ENCODE measurements at regions not wholly inside any gene's neighbourhood (a gene's known extent, or its start where the extent isn't known, plus 50 kb on each side); places are given as distances from the start of the nearest gene placed in this dataset.

DNA sequence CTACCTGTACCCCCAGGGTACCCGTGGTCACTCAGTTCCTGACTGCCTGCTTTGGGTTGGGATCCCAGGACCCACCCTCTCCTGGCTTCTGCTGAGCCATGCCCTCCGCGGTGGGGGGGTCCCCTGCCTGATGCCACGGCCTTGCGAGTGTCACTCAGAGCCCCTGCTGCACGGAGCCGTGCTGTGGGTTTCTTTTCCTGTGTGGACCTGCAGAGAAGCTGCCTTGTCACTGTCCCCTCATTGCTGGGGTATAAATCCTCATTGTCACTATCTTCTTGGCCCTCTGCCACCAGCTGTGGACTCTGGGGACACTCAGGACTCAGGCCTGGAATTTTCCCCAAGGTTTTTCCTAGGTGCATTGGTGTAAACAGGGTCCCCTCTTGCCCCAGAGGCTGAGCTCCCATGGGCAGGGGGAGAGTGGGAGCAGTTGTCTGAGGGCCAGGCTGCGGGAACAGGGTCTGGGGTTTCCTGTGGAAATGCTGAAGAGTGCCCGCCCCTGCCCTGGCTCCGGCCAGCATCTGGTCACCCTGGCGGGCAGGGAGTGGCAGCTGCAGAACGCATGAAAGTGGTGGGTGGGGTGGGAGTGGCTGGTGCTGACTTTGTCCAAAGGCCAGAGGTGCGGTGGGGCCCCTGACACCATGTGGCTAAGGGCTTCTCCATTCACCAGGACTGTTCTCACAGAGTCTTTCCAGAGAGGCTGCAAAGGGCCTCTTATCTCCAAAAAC is 191.7 kb downstream of the GOLGA6L6 start:
- peaks cover 0 to 10% (median 3%) of the 10 kb centered on the region in 4 donors for H3K9me3 ChIP-seq (ENCODE audit: control insufficient read depth in 4 of 4, low read length in 3 of 4)
- H3K4me1 ChIP-seq (ENCODE audit: control insufficient read depth in 4 of 4, insufficient read depth in 4 of 4, low read length in 3 of 4) = no peaks in the 10 kb centered on the region
- 71% methylated on average over 13 of the region's 13 CpGs for WGBS
- H3K27ac ChIP-seq (ENCODE audit: low read depth in 1 of 2, low read length in 2 of 2) = no peak overlapping the region
- TF ChIP-seq SP1 (IDR thresholded peaks at IDR 0.05) (no peak), TAF1 (conservative IDR thresholded peaks at IDR 0.05) (no peak), RXRA (IDR thresholded peaks at IDR 0.05) (no peak), NR2F2 (IDR thresholded peaks at IDR 0.05) (no peak), HNF4A (conservative IDR thresholded peaks at IDR 0.05) (no peak)
- TF ChIP-seq, protein P1, sequence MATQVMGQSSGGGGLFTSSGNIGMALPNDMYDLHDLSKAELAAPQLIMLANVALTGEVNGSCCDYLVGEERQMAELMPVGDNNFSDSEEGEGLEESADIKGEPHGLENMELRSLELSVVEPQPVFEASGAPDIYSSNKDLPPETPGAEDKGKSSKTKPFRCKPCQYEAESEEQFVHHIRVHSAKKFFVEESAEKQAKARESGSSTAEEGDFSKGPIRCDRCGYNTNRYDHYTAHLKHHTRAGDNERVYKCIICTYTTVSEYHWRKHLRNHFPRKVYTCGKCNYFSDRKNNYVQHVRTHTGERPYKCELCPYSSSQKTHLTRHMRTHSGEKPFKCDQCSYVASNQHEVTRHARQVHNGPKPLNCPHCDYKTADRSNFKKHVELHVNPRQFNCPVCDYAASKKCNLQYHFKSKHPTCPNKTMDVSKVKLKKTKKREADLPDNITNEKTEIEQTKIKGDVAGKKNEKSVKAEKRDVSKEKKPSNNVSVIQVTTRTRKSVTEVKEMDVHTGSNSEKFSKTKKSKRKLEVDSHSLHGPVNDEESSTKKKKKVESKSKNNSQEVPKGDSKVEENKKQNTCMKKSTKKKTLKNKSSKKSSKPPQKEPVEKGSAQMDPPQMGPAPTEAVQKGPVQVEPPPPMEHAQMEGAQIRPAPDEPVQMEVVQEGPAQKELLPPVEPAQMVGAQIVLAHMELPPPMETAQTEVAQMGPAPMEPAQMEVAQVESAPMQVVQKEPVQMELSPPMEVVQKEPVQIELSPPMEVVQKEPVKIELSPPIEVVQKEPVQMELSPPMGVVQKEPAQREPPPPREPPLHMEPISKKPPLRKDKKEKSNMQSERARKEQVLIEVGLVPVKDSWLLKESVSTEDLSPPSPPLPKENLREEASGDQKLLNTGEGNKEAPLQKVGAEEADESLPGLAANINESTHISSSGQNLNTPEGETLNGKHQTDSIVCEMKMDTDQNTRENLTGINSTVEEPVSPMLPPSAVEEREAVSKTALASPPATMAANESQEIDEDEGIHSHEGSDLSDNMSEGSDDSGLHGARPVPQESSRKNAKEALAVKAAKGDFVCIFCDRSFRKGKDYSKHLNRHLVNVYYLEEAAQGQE (IDR thresholded peaks at IDR 0.05) = no peak
- TF ChIP-seq, protein P2, sequence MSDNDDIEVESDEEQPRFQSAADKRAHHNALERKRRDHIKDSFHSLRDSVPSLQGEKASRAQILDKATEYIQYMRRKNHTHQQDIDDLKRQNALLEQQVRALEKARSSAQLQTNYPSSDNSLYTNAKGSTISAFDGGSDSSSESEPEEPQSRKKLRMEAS (IDR thresholded peaks at IDR 0.05) = no peak
- H3K36me3 ChIP-seq (ENCODE audit: control insufficient read depth in 4 of 4, insufficient read depth in 3 of 4, low read depth in 1 of 4, low read length in 3 of 4) = no peaks in the 10 kb centered on the region
- no peak for DNase-seq (ENCODE audit: low spot score)
- peaks cover 0 to 7% (median 1%) of the 10 kb centered on the region in 4 donors for H3K27me3 ChIP-seq (ENCODE audit: control insufficient read depth in 4 of 4, insufficient read depth in 4 of 4, low read length in 3 of 4)
- H3K4me3 ChIP-seq (ENCODE audit: low read depth in 1 of 3, low read length in 3 of 3) = no peak overlapping the region
- no peak overlapping the region for H3K9ac ChIP-seq (ENCODE audit: low read depth in 1 of 2, low read length in 2 of 2)

DNA sequence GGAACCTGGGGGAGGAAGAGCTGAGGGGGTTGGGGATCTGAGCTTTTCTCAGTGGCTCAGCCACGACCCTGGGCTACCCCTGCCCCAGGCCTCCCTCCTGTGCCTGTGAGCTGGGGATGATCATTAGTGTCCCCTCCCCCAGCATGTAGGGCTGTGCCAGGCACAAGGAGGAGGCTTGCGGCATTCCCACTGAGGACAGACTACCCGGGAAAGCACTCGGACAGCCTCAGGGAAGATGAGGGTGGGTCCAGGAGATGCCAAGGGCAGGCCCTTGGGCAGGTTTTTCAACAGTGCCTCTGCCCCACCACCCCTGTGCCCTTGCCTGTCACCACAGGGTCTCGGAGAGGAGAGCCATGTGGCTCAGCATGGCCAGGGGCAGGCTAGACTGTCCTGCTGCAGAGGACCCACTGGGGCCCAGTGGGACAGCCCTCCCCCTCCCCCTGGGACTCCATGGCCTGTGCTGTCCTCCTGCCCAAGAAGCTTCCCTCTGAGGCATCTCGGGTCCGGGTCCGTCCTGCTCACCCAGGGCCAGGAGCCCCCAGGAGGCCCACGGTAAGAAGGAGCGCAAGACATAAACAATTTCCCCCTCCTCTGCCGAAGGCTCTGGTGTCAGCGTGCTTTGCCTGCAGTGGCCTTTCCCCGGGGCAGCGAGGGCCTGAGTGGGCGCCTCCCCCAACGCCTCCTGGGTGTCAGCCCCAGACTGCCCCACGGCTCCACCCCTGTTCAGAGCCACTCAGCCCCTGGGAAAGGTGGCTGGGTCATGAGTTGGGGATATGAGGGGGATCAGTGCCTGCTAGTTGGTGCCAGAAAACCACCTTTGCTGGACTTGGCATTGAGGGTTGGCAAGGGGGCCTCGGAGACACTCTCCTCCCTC is 192.5 kb downstream of the GOLGA6L6 start:
- Histone ChIP-seq H3K4me1 (ENCODE audit: control insufficient read depth in 4 of 4, insufficient read depth in 4 of 4, low read length in 3 of 4) (no peaks in the 10 kb centered on the region), H3K27ac (ENCODE audit: low read depth in 1 of 2, low read length in 2 of 2) (no peak overlapping the region), H3K36me3 (ENCODE audit: control insufficient read depth in 4 of 4, insufficient read depth in 3 of 4, low read depth in 1 of 4, low read length in 3 of 4) (no peaks in the 10 kb centered on the region), H3K9ac (ENCODE audit: low read depth in 1 of 2, low read length in 2 of 2) (no peak overlapping the region), H3K9me3 (ENCODE audit: control insufficient read depth in 4 of 4, low read length in 3 of 4) (peaks cover 0 to 10% (median 3%) of the 10 kb centered on the region in 4 donors), H3K27me3 (ENCODE audit: control insufficient read depth in 4 of 4, insufficient read depth in 4 of 4, low read length in 3 of 4) (peaks cover 0 to 7% (median 1%) of the 10 kb centered on the region in 4 donors), H3K4me3 (ENCODE audit: low read depth in 1 of 3, low read length in 3 of 3) (no peak overlapping the region)
- DNase-seq (ENCODE audit: low spot score) = no peak
- 81% methylated on average over 18 of the region's 18 CpGs for WGBS
- TF ChIP-seq JUND (IDR thresholded peaks at IDR 0.05) (no peak), NR2F2 (IDR thresholded peaks at IDR 0.05) (no peak), SP1 (IDR thresholded peaks at IDR 0.05) (no peak), TAF1 (conservative IDR thresholded peaks at IDR 0.05) (no peak), EGR1 (IDR thresholded peaks at IDR 0.05; ENCODE audit: low read depth in 2 of 2) (no peak), HNF4A (conservative IDR thresholded peaks at IDR 0.05) (no peak), YY1 (IDR thresholded peaks at IDR 0.05) (no peak), FOXA1 (IDR thresholded peaks at IDR 0.05) (no peak), RXRA (IDR thresholded peaks at IDR 0.05) (no peak), RAD21 (IDR thresholded peaks at IDR 0.05) (no peak), FOXA2 (IDR thresholded peaks at IDR 0.05) (no peak), GABPA (IDR thresholded peaks at IDR 0.05 in 1 of 2, conservative IDR thresholded peaks at IDR 0.05 in 1 of 2) (no peak)
- TF ChIP-seq, protein P1 (IDR thresholded peaks at IDR 0.05) = no peak
- TF ChIP-seq, protein P3, sequence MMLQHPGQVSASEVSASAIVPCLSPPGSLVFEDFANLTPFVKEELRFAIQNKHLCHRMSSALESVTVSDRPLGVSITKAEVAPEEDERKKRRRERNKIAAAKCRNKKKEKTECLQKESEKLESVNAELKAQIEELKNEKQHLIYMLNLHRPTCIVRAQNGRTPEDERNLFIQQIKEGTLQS (IDR thresholded peaks at IDR 0.05) = no peak
- TF ChIP-seq, protein P2 (IDR thresholded peaks at IDR 0.05) = no peak
- TF ChIP-seq, protein P4, sequence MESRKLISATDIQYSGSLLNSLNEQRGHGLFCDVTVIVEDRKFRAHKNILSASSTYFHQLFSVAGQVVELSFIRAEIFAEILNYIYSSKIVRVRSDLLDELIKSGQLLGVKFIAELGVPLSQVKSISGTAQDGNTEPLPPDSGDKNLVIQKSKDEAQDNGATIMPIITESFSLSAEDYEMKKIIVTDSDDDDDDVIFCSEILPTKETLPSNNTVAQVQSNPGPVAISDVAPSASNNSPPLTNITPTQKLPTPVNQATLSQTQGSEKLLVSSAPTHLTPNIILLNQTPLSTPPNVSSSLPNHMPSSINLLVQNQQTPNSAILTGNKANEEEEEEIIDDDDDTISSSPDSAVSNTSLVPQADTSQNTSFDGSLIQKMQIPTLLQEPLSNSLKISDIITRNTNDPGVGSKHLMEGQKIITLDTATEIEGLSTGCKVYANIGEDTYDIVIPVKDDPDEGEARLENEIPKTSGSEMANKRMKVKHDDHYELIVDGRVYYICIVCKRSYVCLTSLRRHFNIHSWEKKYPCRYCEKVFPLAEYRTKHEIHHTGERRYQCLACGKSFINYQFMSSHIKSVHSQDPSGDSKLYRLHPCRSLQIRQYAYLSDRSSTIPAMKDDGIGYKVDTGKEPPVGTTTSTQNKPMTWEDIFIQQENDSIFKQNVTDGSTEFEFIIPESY (IDR thresholded peaks at IDR 0.05) = no peak
- TF ChIP-seq, protein P5, sequence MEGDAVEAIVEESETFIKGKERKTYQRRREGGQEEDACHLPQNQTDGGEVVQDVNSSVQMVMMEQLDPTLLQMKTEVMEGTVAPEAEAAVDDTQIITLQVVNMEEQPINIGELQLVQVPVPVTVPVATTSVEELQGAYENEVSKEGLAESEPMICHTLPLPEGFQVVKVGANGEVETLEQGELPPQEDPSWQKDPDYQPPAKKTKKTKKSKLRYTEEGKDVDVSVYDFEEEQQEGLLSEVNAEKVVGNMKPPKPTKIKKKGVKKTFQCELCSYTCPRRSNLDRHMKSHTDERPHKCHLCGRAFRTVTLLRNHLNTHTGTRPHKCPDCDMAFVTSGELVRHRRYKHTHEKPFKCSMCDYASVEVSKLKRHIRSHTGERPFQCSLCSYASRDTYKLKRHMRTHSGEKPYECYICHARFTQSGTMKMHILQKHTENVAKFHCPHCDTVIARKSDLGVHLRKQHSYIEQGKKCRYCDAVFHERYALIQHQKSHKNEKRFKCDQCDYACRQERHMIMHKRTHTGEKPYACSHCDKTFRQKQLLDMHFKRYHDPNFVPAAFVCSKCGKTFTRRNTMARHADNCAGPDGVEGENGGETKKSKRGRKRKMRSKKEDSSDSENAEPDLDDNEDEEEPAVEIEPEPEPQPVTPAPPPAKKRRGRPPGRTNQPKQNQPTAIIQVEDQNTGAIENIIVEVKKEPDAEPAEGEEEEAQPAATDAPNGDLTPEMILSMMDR (IDR thresholded peaks at IDR 0.05; ENCODE audit: low read depth, low read length, missing input control) = no peak

All from liver (tissue), 8 donors.